PC-9 (cell line): ENCODE measurements at regions not wholly inside any gene's neighbourhood (a gene's known extent, or its start where the extent isn't known, plus 50 kb on each side); places are given as distances from the start of the nearest gene placed in this dataset.

Experiments used
- BruUV-seq: library from RNA; stranded (reverse); fragments of 400-500 nt; replicated peaks from 2 replicates; lab custom pipeline; 2021; lab: Mats Ljungman, UMichigan
- CTCF ChIA-PET: fragments of 300-600 bp; sonication (Branson Sonifier 250); formaldehyde crosslinking; loops from one replicate; lab custom pipeline; 2022; ENCODE audit warnings: antibody characterized with exemption; lab: Charles Lee
- POLR2A ChIA-PET: fragments of 300-600 bp; sonication (Branson Sonifier 250); formaldehyde crosslinking; loops from one replicate; lab custom pipeline; 2022; ENCODE audit warnings: antibody characterized with exemption; ENCODE audit not compliant: unreplicated experiment; lab: Charles Lee
- DNase-seq, 2 experiments: peaks; one replicate each; pipeline versions ENCODE4 v3.0.0 to v3.0.0-alpha.2; 2015 to 2022; ENCODE audit warnings: mixed read lengths in 1 of 2
- H2AFZ ChIP-seq: fragments of 200-600 bp; sonication (generic); 2 replicates; pipeline ENCODE4 v1.8.1; 2017; ENCODE audit warnings: antibody characterized with exemption
- H3F3A ChIP-seq: fragments of 200-600 bp; sonication (generic); 2 replicates; pipeline ENCODE4 v1.8.1; 2017; ENCODE audit warnings: antibody characterized with exemption, mild to moderate bottlenecking, low read depth; ENCODE audit not compliant: insufficient read depth
- H3K27ac ChIP-seq: fragments of 200-600 bp; sonication (generic); 2 replicates; pipeline ENCODE4 v1.6.1; 2016; ENCODE audit warnings: mixed run types
- H3K27me3 ChIP-seq: fragments of 200-600 bp; sonication (generic); 2 replicates; pipeline ENCODE4 v1.6.1; 2016; ENCODE audit warnings: low read depth, mixed run types; ENCODE audit not compliant: insufficient read depth
- H3K36me3 ChIP-seq: fragments of 200-600 bp; sonication (generic); 2 replicates; pipeline ENCODE4 v1.6.1; 2016; ENCODE audit warnings: low read depth, mixed run types
- H3K4me1 ChIP-seq: fragments of 200-600 bp; sonication (generic); replicated peaks from 2 replicates; pipeline ENCODE4 v1.6.1; 2016; ENCODE audit warnings: mixed run types; ENCODE audit not compliant: insufficient read depth
- H3K4me2 ChIP-seq: fragments of 200-600 bp; sonication (generic); 2 replicates; pipeline ENCODE4 v1.6.1; 2017; ENCODE audit warnings: mixed run types
- H3K4me3 ChIP-seq: fragments of 200-600 bp; sonication (generic); 2 replicates; pipeline ENCODE4 v1.6.1; 2016; ENCODE audit warnings: mixed run types
- H3K79me2 ChIP-seq: fragments of 200-600 bp; sonication (generic); 2 replicates; pipeline ENCODE4 v1.6.1; 2017; ENCODE audit warnings: low read depth, mixed run types
- H3K9me2 ChIP-seq: fragments of 200-600 bp; sonication (generic); 2 replicates; pipeline ENCODE4 v1.8.1; 2017; ENCODE audit warnings: mild to moderate bottlenecking; ENCODE audit not compliant: insufficient read depth
- H3K9me3 ChIP-seq: fragments of 200-600 bp; sonication (generic); 2 replicates; pipeline ENCODE4 v1.8.1; 2016; ENCODE audit warnings: low read depth; ENCODE audit not compliant: insufficient read depth
- H4K20me1 ChIP-seq: fragments of 200-600 bp; sonication (generic); 2 replicates; pipeline ENCODE4 v1.8.1; 2017; ENCODE audit not compliant: insufficient read depth
- CTCF ChIP-seq: fragments of 200-600 bp; sonication (generic); conservative IDR thresholded peaks from 2 replicates; pipeline ENCODE4 v1.6.1; 2017; ENCODE audit warnings: mixed run types, antibody characterized with exemption, mild to moderate bottlenecking, moderate library complexity
- EZH2 ChIP-seq: fragments of 200-600 bp; sonication (generic); IDR thresholded peaks from 2 replicates; pipeline ENCODE4 v1.8.0; 2017; ENCODE audit warnings: antibody characterized with exemption, low read depth
- intact Hi-C: fragments of 100-400 bp; cut with micrococcal nuclease; formaldehyde crosslinking; loops from one replicate; pipeline ENCODE4 v1.10.0; 2022; ENCODE audit not compliant: unreplicated experiment

GRCh38 chr5:1997640-1998347, 115.1 kb upstream of the IRX4 start:
- no TSS peak for BruUV-seq
- Histone ChIP-seq H3K4me2 (no peak overlapping the region), H3K9me3 (no peaks in the 10 kb centered on the region), H2AFZ (no peak overlapping the region), H3K4me1 (no peaks in the 10 kb centered on the region), H3K79me2 (no peaks in the 10 kb centered on the region), H4K20me1 (no peaks in the 10 kb centered on the region), H3K27me3 (peaks cover 100% of the 10 kb centered on the region), H3K9me2 (no peaks in the 10 kb centered on the region), H3K27ac (no peak overlapping the region), H3F3A (no peaks in the 10 kb centered on the region), H3K36me3 (no peaks in the 10 kb centered on the region), H3K4me3 (no peak overlapping the region)
- DNase-seq, result no peak
- CTCF ChIA-PET, result no interaction called here
- POLR2A ChIA-PET, result no interaction called here
- intact Hi-C loops, result no loop called here
- no peak for TF ChIP-seq EZH2
- no peak for TF ChIP-seq CTCF

GRCh38 chr5:1995491-1995890, 112.8 kb upstream of the IRX4 start:
- H3K27me3 ChIP-seq, result peaks cover 100% of the 10 kb centered on the region
- POLR2A ChIA-PET, result no interaction called here

GRCh38 chr5:1987471-1987870, 104.7 kb upstream of the IRX4 start:
- no peaks in the 10 kb centered on the region for H3K9me3 ChIP-seq
- peaks cover 94% of the 10 kb centered on the region for H3K27me3 ChIP-seq
- DNase-seq, result no peak
- no peaks in the 10 kb centered on the region for H4K20me1 ChIP-seq
- H3K4me2 ChIP-seq, result no peak overlapping the region
- no peaks in the 10 kb centered on the region for H3K79me2 ChIP-seq
- TF ChIP-seq EZH2, result no peak
- no peak for TF ChIP-seq CTCF
- H3F3A ChIP-seq, result no peaks in the 10 kb centered on the region
- H3K27ac ChIP-seq, result no peak overlapping the region
- ChIA-PET CTCF (no interaction called here), POLR2A (no interaction called here)
- H3K36me3 ChIP-seq, result no peaks in the 10 kb centered on the region
- BruUV-seq, result no TSS peak
- no peak overlapping the region for H2AFZ ChIP-seq
- intact Hi-C loops, result no loop called here
- no peak overlapping the region for H3K4me3 ChIP-seq
- no peaks in the 10 kb centered on the region for H3K9me2 ChIP-seq
- H3K4me1 ChIP-seq, result no peaks in the 10 kb centered on the region

More at GRCh38 chr5:1995491-1995890, 112.8 kb upstream of the IRX4 start:
- no peaks in the 10 kb centered on the region for H3F3A ChIP-seq
- H3K9me3 ChIP-seq, result no peaks in the 10 kb centered on the region
- H4K20me1 ChIP-seq, result no peaks in the 10 kb centered on the region
- no peak overlapping the region for H3K27ac ChIP-seq
- H2AFZ ChIP-seq, result no peak overlapping the region
- no TSS peak for BruUV-seq
- no peak for DNase-seq
- H3K4me1 ChIP-seq, result no peaks in the 10 kb centered on the region
- no peaks in the 10 kb centered on the region for H3K36me3 ChIP-seq
- TF ChIP-seq CTCF, result no peak
- no peak for TF ChIP-seq EZH2
- H3K4me2 ChIP-seq, result no peak overlapping the region
- no peak overlapping the region for H3K4me3 ChIP-seq
- intact Hi-C loops, result no loop called here
- CTCF ChIA-PET, result no interaction called here
- H3K9me2 ChIP-seq, result no peaks in the 10 kb centered on the region
- H3K79me2 ChIP-seq, result no peaks in the 10 kb centered on the region
